ENCODE measurements at regions not wholly inside any gene's neighbourhood (a gene's known extent, or its start where the extent isn't known, plus 50 kb on each side); places are given as distances from the start of the nearest gene placed in this dataset.

GRCh38 chr15:61725251-61725650, 335.0 kb downstream of the VPS13C start:
- no peak overlapping the region for H3K27ac ChIP-seq (ENCODE audit: insufficient read depth, low read depth, low read length)
- DNase-seq (ENCODE audit: low read depth, low spot score) (no peak), FAIRE-seq (no peak)
- CTCF ChIA-PET = interaction anchor here (0.6 kb wide), 1 partner anchor 234 kb away, joined by 3 read pairs; no protein-coding TSS in a partner anchor
- no peaks in the 10 kb centered on the region for H3K27me3 ChIP-seq (ENCODE audit: control insufficient read depth in 2 of 2, insufficient read depth in 2 of 2, low read length in 2 of 2)
- no peaks in the 10 kb centered on the region for H3K36me3 ChIP-seq (ENCODE audit: control insufficient read depth in 2 of 2, extremely low read depth in 1 of 2, insufficient read depth in 2 of 2, low read length in 2 of 2)
- BruUV-seq (replicated peaks) = no TSS peak
- no peaks in the 10 kb centered on the region for H3K9me1 ChIP-seq (replicated peaks; ENCODE audit: control insufficient read depth, extremely low read depth, insufficient read depth, low read length)
- no peaks in the 10 kb centered on the region for H3K79me2 ChIP-seq (ENCODE audit: control insufficient read depth, insufficient read depth, low read length)
- TF ChIP-seq POLR2AphosphoS5 (IDR thresholded peaks at IDR 0.05; ENCODE audit: insufficient read depth, low read depth, low read length) (no peak), EZH2 (IDR thresholded peaks at IDR 0.05; ENCODE audit: borderline replicate concordance, low read depth, low read length, severe bottlenecking) (no peak), FOS (IDR thresholded peaks at IDR 0.05; ENCODE audit: borderline replicate concordance, insufficient read depth, low read length) (no peak), MAX (IDR thresholded peaks at IDR 0.05; ENCODE audit: insufficient read depth, insufficient read length) (no peak), GATA2 (IDR thresholded peaks at IDR 0.05; ENCODE audit: insufficient read depth, insufficient read length, low read depth, low read length) (no peak), CTCF (IDR thresholded peaks at IDR 0.05; ENCODE audit: extremely low read depth in 1 of 2, insufficient read depth in 1 of 2, low read depth in 1 of 2, low read length in 2 of 2) (no peak), JUN (IDR thresholded peaks at IDR 0.05; ENCODE audit: borderline replicate concordance, insufficient read depth, insufficient read length, low read depth) (no peak), MYC (IDR thresholded peaks at IDR 0.05; ENCODE audit: low read depth, low read length) (no peak), POLR2A (IDR thresholded peaks at IDR 0.05; ENCODE audit: low read depth, low read length) (no peak)
- dilution Hi-C loops (cut with MboI; ENCODE audit: extremely low pct_ligation_motif_present, low sequenced_read_pairs) (no loop called here), intact Hi-C loops (cut with micrococcal nuclease) (no loop called here)
- no peaks in the 10 kb centered on the region for H4K20me1 ChIP-seq (replicated peaks; ENCODE audit: control insufficient read depth, extremely low read depth, insufficient read depth, low read length)
- POLR2A ChIA-PET = no interaction called here
- no peak overlapping the region for H2AFZ ChIP-seq (ENCODE audit: low read depth, low read length)
- no peak overlapping the region for H3K4me3 ChIP-seq (replicated peaks in 1 of 3; ENCODE audit: insufficient read depth in 1 of 3, low read depth in 1 of 3, low read length in 3 of 3)
- no peak overlapping the region for H3K9ac ChIP-seq (replicated peaks; ENCODE audit: extremely low read depth, insufficient read depth, low read length)
- H3K9me3 ChIP-seq (replicated peaks; ENCODE audit: control insufficient read depth, insufficient read depth, low read length) = no peaks in the 10 kb centered on the region
- H3K4me1 ChIP-seq (ENCODE audit: control insufficient read depth, extremely low read depth, insufficient read depth, low read length) = no peaks in the 10 kb centered on the region
- H3K4me2 ChIP-seq (ENCODE audit: insufficient read depth, low read length) = no peak overlapping the region
